GM19238 (cell line): ENCODE measurements at regions not wholly inside any gene's neighbourhood (a gene's known extent, or its start where the extent isn't known, plus 50 kb on each side); places are given as distances from the start of the nearest gene placed in this dataset.
"Not testable (repeated sequence)": the region's sequence is repeated elsewhere in the genome, so short reads cannot be mapped to it uniquely, and the experiment has no call there.

ENCODE experiments used
- DNase-seq: peaks from one replicate; pipeline ENCODE4 v3.0.0; 2011; ENCODE audit warnings: low spot score; ENCODE audit not compliant: insufficient read length

DNA sequence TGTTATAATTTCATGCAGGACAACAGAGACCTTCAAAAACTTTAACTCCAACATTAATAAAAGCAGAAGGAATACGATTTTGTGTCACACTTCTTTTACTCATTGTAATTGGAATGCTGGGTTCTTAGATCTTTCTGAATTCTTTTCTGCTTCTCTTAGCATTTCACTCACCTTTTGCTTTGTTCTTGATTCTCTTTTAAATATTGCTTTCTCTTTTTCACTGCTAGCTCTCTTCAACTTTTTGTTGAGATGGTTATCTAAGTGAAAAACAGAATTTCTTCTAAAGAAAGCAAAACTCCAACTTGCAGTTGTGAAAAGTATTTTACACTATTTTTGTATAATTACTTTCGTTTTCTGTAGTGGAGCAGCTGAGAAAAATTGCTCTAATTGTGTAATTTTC is 212.6 kb upstream of the KIF2A start:
- DNase-seq, result no peak

GRCh38 chr5:62093976-62094375 is 212.0 kb upstream of the KIF2A start:
- DNase-seq, result no peak

- DNase-seq, result no peak
Observed at GRCh38 chr5:62097361-62097760, 208.6 kb upstream of the KIF2A start.

DNA sequence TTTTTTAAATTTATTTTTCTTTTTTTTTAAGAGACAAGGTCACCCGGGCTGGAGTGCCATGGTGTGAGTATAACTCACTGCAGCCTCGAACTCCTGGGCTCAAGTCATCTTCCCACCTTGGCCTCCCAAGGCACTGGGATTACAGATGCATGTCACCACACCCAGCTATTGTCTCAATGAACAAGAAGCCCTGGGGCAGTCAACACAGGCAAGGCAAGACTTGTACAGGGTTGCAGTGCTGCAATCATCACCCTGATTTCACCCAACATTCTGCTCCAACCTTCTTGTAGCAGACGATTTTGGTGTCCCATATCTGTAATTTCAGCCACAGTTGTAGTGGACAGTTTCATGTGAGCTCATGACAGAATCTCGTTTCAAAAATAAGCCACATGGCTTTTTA is 205.8 kb upstream of the KIF2A start:
- no peak for DNase-seq

DNA sequence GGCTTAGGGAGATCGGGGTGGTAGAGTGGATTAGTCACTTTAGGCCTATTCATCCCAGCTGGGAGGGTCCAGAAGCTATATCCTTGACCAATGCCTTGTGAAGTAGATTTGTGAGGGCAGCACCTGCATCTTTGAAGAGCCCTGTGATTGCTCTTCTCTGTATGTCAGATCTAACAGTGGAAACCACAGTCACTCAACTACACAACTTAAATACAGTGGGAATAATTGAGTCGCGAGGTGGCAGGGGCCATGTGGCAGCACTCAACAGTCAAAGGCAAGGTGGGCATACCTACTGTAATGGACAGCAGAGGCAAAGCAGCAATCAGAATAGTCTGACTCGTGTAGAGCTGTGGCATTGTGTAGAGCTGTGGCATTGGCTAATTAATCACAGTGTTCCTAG is 202.1 kb upstream of the KIF2A start:
- not testable (repeated sequence) for DNase-seq

DNA sequence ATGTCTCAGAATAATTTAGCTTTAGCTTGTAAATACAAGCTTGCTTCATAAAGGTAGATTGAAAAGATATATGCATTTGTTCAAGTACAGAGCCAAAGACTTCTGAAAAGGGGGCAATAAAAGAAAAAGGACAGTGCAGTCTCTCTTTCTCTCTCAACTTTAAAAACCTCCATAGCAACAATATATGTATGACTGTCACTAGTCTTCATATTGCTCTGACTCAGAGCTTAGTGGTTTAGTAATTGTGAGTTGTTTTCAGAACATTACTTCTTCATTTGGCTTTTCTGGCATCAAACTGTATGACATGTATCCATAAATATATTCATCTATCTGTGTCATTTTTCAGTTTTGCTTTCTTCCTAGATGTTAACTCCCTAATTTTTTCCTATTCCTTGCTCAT is 194.6 kb upstream of the KIF2A start:
- DNase-seq, result no peak

DNA sequence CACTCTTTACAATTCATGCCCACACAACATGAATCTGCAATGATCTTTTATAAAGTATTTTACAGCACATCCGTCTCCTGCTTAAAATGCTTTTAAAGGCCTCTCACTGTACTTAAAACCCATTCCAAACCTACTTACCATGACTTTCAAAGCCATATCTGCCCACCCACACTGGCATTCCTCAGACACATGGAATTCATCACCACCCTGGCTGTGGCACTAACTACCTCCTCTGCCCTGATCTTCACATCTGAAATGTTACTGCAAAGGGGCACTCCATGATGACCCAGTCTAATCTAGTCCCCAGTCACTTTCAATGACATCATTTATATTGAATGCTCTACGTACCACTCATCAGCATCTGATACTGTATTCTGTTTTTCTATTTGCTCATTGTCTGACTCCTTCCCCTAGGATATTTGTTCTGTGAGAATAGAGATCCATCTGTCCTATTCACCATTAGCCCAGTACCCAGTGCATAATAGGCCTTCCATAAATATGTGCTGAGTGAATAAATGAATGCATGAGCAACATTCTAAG is 193.2 kb upstream of the KIF2A start:
- no peak for DNase-seq

DNA sequence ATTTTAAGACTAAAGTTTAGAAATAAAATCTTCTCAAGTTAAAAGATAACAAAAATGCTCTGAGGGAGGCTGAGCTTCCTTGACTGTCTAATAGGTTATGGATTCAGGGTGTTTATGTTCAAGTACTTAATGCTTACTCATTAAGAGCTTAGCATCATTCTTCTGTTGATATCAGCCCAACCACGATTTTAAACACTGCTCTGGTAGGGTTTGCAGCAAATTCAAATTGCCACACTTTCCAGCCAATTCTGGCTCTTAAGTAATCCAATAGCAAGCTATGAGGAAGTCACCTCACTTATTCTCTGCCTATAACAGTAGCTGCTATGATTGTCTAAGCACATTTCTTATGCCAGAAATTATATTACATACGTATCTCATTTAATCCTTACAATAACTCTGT is 191.0 kb upstream of the KIF2A start:
- no peak for DNase-seq

- no peak for DNase-seq
Observed at GRCh38 chr5:62124266-62124665, 181.7 kb upstream of the KIF2A start.

- no peak for DNase-seq
Observed at GRCh38 chr5:62126090-62126489, 179.9 kb upstream of the KIF2A start.

GRCh38 chr5:62127098-62127736 is 178.8 kb upstream of the KIF2A start:
- DNase-seq, result no peak

DNA sequence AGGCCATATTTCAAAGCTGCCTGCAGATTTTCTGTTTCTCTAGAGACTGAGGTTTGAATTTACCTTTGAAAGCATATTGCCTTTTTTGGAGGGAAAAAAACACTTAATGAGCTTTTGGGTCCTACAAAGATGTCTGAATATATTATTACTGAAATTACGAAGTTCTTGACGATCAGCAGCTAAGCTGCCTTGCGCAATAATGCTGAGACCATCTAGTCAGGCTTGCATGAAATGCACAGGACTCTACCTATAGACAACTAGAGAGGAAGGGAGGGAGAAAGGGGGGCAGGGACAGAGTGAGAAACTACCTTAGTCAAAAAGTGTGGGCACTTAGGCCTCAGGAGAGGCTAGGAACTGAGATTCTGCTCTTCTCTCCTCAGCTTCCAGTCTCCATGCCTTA is 175.9 kb upstream of the KIF2A start:
- no peak for DNase-seq

- DNase-seq, result no peak
Observed at GRCh38 chr5:62132276-62132675, 173.7 kb upstream of the KIF2A start.

DNA sequence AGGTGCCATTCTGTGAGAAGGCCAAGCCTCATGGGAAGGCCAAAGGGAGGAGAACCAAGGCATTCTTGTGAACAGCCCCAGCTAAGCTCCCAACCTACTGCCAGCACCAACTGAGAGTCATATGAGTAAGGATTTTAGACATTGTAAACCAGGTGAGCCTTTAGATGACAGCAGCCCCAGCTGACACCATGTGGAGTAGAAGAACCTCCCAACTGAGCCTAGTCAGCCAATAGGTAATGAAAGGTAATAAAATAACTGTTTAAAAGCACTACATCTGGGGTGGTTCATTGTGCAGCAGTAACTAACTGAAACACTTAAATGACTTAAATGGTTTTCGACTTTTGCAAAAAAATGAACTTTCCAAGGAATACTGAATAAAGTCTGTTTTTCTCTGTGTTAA is 172.6 kb upstream of the KIF2A start:
- no peak for DNase-seq

DNA sequence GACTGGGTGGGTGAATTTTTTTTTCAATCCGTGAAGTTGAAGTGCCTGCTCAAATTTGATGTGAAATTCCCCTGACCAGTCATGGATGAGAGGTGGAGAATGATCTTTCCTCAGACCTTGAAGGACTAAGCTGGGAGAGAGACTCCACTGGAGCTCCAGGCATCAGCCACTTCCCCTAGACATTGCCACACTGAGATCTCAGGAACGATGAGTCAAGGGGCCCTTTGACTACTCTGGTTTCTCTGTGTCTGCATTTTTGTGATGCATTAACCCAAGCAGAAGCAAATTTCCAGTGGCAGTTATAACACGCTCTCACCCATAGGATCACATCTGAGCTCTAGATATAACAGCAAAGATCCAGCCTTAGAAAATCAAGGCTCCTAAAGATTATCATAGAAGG is 171.2 kb upstream of the KIF2A start:
- no peak for DNase-seq

DNA sequence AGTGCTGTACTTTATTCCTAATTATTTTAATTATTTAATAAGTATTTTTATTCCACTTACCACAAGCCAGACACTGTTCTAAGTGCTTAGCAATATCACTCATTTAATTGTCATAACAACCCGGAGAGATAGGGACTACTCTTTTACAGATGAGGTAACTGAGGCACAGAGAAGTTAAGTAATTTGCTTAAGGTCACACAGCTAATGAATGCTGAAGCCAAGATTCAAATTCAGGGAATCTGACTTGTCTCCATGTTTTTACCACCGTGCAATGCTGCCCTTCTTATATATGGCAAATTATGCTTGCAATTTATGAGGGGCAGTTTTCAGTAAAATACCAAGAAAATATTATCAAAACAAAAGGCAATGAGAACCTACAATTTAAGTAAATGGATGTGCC is 168.4 kb upstream of the KIF2A start:
- DNase-seq, result no peak

GRCh38 chr5:62138607-62139006 is 167.4 kb upstream of the KIF2A start:
- no peak for DNase-seq

DNA sequence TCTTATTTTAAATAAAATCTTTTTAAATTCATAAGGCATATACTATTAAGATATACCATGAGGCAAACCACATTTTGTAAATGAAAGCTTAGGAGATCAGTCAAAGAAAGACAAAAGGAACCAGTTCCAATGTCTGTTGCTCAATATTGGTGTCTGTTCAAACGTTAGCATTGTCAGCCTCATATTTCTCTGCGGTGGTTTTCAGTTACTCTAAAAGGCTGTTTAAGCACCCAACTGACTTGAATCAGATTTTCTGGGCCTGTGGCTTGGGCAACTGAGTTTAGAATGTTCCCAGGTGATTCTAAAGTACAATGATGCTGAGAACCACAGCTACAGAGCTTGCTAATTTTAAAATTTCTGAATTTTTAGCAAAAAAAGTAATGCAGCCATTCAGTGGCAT is 166.3 kb upstream of the KIF2A start:
- no peak for DNase-seq

DNA sequence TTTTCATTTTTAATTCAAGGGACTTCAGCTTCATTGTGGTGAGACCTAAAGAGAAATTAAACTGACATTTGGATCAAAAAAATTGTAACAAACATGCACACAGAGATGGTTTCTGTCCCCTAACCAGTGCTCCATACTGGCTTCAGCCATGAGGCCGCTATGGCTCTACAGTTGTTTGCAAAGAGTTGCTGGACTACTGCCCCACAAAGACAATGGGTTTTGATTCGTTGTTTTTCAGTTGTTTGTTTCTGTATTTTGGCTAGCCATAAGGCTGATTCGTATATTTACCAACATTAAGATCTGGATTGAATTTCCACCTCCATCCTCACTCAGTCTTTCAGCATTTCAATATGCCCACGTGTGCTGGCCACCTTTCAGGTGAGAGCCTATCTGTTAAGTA is 163.7 kb upstream of the KIF2A start:
- no peak for DNase-seq

- no peak for DNase-seq
Observed at GRCh38 chr5:62143268-62144229, 162.5 kb upstream of the KIF2A start.

GRCh38 chr5:62144401-62145022 is 161.5 kb upstream of the KIF2A start:
- DNase-seq, result no peak

DNA sequence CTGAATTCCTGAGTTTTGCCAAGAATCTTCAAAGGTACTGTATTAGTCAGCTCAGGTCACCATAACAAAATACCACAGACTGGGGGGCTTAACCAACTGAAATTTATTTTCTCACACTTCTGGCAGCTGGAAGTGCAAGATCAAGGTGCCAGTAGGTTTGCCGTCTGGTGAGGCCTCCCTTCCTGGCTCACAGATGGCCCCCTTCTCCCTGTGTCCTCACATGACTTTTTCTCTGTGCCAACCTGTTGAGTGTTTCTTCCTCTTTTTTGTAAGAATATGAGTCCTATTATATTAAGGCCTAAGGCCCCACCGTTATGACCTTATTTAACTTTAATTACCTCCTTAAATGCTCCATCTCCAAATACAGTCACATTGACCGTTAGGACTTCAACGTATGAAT is 156.1 kb upstream of the KIF2A start:
- no peak for DNase-seq
